ENCODE measurements at regions not wholly inside any gene's neighbourhood (a gene's known extent, or its start where the extent isn't known, plus 50 kb on each side); places are given as distances from the start of the nearest gene placed in this dataset.

GRCh38 chr3:118554148-118554838 lies 480.4 kb downstream of the IGSF11 start:
- no peak for TF ChIP-seq CTCF (IDR thresholded peaks at IDR 0.05)

GRCh38 chr3:118556983-118557382 lies 477.7 kb downstream of the IGSF11 start:
- Histone ChIP-seq H3K4me1 (no peaks in the 10 kb centered on the region), H3K4me3 (no peak overlapping the region), H3K36me3 (no peaks in the 10 kb centered on the region), H3K9me3 (no peaks in the 10 kb centered on the region), H3K27ac (no peak overlapping the region), H3K27me3 (no peaks in the 10 kb centered on the region)
- DNase-seq = no peak
- intact Hi-C loops (cut with DNase I; ENCODE audit: low total_unique reads) = no loop called here
- no peak for TF ChIP-seq CTCF (IDR thresholded peaks at IDR 0.05)

More at GRCh38 chr3:118554148-118554838, 480.4 kb downstream of the IGSF11 start:
- no peak for DNase-seq
- intact Hi-C loops (cut with DNase I; ENCODE audit: low total_unique reads) = no loop called here
- no peak overlapping the region for H3K27ac ChIP-seq
- no peaks in the 10 kb centered on the region for H3K9me3 ChIP-seq
- H3K4me3 ChIP-seq = no peak overlapping the region
- no peaks in the 10 kb centered on the region for H3K36me3 ChIP-seq
- no peaks in the 10 kb centered on the region for H3K4me1 ChIP-seq
- no peaks in the 10 kb centered on the region for H3K27me3 ChIP-seq

GRCh38 chr3:118557513-118557912 lies 477.1 kb downstream of the IGSF11 start:
- no peak overlapping the region for H3K4me3 ChIP-seq
- no peak overlapping the region for H3K27ac ChIP-seq
- H3K36me3 ChIP-seq = no peaks in the 10 kb centered on the region
- intact Hi-C loops (cut with DNase I; ENCODE audit: low total_unique reads) = no loop called here
- no peak for DNase-seq
- no peaks in the 10 kb centered on the region for H3K27me3 ChIP-seq
- TF ChIP-seq CTCF (IDR thresholded peaks at IDR 0.05) = no peak
- H3K9me3 ChIP-seq = no peaks in the 10 kb centered on the region
- H3K4me1 ChIP-seq = no peaks in the 10 kb centered on the region

GRCh38 chr3:118559286-118559685 lies 475.4 kb downstream of the IGSF11 start:
- no peak for DNase-seq
- Histone ChIP-seq H3K4me3 (no peak overlapping the region), H3K4me1 (no peaks in the 10 kb centered on the region), H3K36me3 (no peaks in the 10 kb centered on the region), H3K27me3 (no peaks in the 10 kb centered on the region), H3K27ac (no peak overlapping the region), H3K9me3 (no peaks in the 10 kb centered on the region)
- intact Hi-C loops (cut with DNase I; ENCODE audit: low total_unique reads) = no loop called here
- TF ChIP-seq CTCF (IDR thresholded peaks at IDR 0.05) = no peak

GRCh38 chr3:118564800-118565199 lies 469.8 kb downstream of the IGSF11 start:
- TF ChIP-seq CTCF (IDR thresholded peaks at IDR 0.05) = no peak
- no peak overlapping the region for H3K4me3 ChIP-seq
- no peaks in the 10 kb centered on the region for H3K36me3 ChIP-seq
- H3K27ac ChIP-seq = no peak overlapping the region
- intact Hi-C loops (cut with DNase I; ENCODE audit: low total_unique reads) = no loop called here
- H3K27me3 ChIP-seq = no peaks in the 10 kb centered on the region
- no peaks in the 10 kb centered on the region for H3K9me3 ChIP-seq
- H3K4me1 ChIP-seq = no peaks in the 10 kb centered on the region
- no peak for DNase-seq

- H3K27me3 ChIP-seq = no peaks in the 10 kb centered on the region
- H3K4me3 ChIP-seq = no peak overlapping the region
- TF ChIP-seq CTCF (IDR thresholded peaks at IDR 0.05) = no peak
- no peaks in the 10 kb centered on the region for H3K36me3 ChIP-seq
- intact Hi-C loops (cut with DNase I; ENCODE audit: low total_unique reads) = no loop called here
- H3K4me1 ChIP-seq = no peaks in the 10 kb centered on the region
- H3K27ac ChIP-seq = no peak overlapping the region
- no peak for DNase-seq
- no peaks in the 10 kb centered on the region for H3K9me3 ChIP-seq
Measured at GRCh38 chr3:118573912-118574311, 460.7 kb downstream of the IGSF11 start.
